Iris pigment epithelial cell (primary cell): ENCODE measurements at regions not wholly inside any gene's neighbourhood (a gene's known extent, or its start where the extent isn't known, plus 50 kb on each side); places are given as distances from the start of the nearest gene placed in this dataset.
"Not testable (repeated sequence)": the region's sequence is repeated elsewhere in the genome, so short reads cannot be mapped to it uniquely, and the experiment has no call there.

ENCODE experiments used
- DNase-seq: peaks from one replicate; pipeline ENCODE4 v3.0.0-alpha.2; 2011; ENCODE audit warnings: low read depth

GRCh38 chr9:25917731-25918362, 239.6 kb upstream of the TUSC1 start:
- DNase-seq: no peak

- DNase-seq: no peak
Observed at GRCh38 chr9:25913806-25914205, 235.6 kb upstream of the TUSC1 start.

GRCh38 chr9:25904701-25905100, 226.5 kb upstream of the TUSC1 start:
- DNase-seq: no peak

GRCh38 chr9:25891527-25891926, 213.3 kb upstream of the TUSC1 start:
- no peak for DNase-seq

GRCh38 chr9:25889661-25890060, 211.4 kb upstream of the TUSC1 start:
- DNase-seq: no peak

- DNase-seq: no peak
Observed at GRCh38 chr9:25876248-25876647, 198.0 kb upstream of the TUSC1 start.

GRCh38 chr9:25864509-25864908, 186.3 kb upstream of the TUSC1 start:
- no peak for DNase-seq

- DNase-seq: no peak
Observed at GRCh38 chr9:25861421-25861820, 183.2 kb upstream of the TUSC1 start.

- no peak for DNase-seq
Observed at GRCh38 chr9:25857147-25857546, 178.9 kb upstream of the TUSC1 start.

GRCh38 chr9:25850803-25851202, 172.6 kb upstream of the TUSC1 start:
- DNase-seq: no peak

GRCh38 chr9:25845867-25846266, 167.6 kb upstream of the TUSC1 start:
- no peak for DNase-seq

- DNase-seq: no peak
Observed at GRCh38 chr9:25830381-25830780, 152.1 kb upstream of the TUSC1 start.

GRCh38 chr9:25827626-25828025, 149.4 kb upstream of the TUSC1 start:
- DNase-seq: no peak

GRCh38 chr9:25816439-25816838, 138.2 kb upstream of the TUSC1 start:
- no peak for DNase-seq

- no peak for DNase-seq
Observed at GRCh38 chr9:25814023-25814422, 135.8 kb upstream of the TUSC1 start.

- DNase-seq: no peak
Observed at GRCh38 chr9:25813478-25813877, 135.2 kb upstream of the TUSC1 start.

- DNase-seq: no peak
Observed at GRCh38 chr9:25808554-25808953, 130.3 kb upstream of the TUSC1 start.

GRCh38 chr9:25804856-25805255, 126.6 kb upstream of the TUSC1 start:
- DNase-seq: no peak

- DNase-seq: not testable (repeated sequence)
Observed at GRCh38 chr9:25801989-25802388, 123.7 kb upstream of the TUSC1 start.

GRCh38 chr9:25773805-25774204, 95.6 kb upstream of the TUSC1 start:
- DNase-seq: no peak

GRCh38 chr9:25755951-25756350, 77.7 kb upstream of the TUSC1 start:
- no peak for DNase-seq

- DNase-seq: no peak
Observed at GRCh38 chr9:25752398-25752797, 74.2 kb upstream of the TUSC1 start.

- DNase-seq: no peak
Observed at GRCh38 chr9:25742256-25742655, 64.0 kb upstream of the TUSC1 start.

- DNase-seq: no peak
Observed at GRCh38 chr9:25733336-25733982, 55.2 kb upstream of the TUSC1 start.
